Thyroid gland (tissue), 4 donors: ENCODE measurements at regions not wholly inside any gene's neighbourhood (a gene's known extent, or its start where the extent isn't known, plus 50 kb on each side); places are given as distances from the start of the nearest gene placed in this dataset.

Experiments
- POLR2A ChIP-seq, 2 donors: fragments of 450-650 bp; IDR thresholded peaks; one replicate each; pipeline ENCODE4 v1.6.1; 2017; ENCODE audit warnings: antibody characterized with exemption in 2 of 2, mild to moderate bottlenecking in 2 of 2, moderate library complexity in 1 of 2
- TF ChIP-seq, protein P1 (sequence below), 6 experiments: fragments of 200-600 bp in 3 of 6; fragments of 450-650 bp in 3 of 6; sonication (generic) in 3 of 6; IDR thresholded peaks; one replicate each; pipeline ENCODE4 v1.5.1; 2016 to 2019; ENCODE audit warnings: antibody characterized with exemption in 6 of 6, mild to moderate bottlenecking in 2 of 6, inconsistent platforms in 1 of 6, moderate library complexity in 1 of 6

DNA sequence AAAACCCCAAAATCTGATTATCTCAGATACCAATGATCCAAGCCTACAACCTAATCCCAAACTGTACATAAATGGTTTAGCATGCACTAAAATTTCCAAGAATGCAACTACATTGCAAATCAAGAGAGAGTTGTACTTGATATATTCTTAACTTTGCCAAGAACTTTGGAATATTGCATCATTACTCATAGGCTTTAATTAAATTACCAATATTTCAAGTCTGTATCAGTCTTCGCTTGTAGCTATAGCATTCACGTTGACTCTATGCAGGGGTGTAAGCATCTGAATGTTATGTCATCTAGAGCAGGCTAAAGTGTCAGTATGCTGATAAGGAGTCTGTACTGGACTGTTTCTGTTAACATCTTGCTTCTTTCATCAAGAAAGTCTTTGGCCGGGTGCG, 56.3 kb downstream of the FOXI3 start:
- no peak for TF ChIP-seq POLR2A (IDR thresholded peaks at IDR 0.05)
- TF ChIP-seq, protein P1, sequence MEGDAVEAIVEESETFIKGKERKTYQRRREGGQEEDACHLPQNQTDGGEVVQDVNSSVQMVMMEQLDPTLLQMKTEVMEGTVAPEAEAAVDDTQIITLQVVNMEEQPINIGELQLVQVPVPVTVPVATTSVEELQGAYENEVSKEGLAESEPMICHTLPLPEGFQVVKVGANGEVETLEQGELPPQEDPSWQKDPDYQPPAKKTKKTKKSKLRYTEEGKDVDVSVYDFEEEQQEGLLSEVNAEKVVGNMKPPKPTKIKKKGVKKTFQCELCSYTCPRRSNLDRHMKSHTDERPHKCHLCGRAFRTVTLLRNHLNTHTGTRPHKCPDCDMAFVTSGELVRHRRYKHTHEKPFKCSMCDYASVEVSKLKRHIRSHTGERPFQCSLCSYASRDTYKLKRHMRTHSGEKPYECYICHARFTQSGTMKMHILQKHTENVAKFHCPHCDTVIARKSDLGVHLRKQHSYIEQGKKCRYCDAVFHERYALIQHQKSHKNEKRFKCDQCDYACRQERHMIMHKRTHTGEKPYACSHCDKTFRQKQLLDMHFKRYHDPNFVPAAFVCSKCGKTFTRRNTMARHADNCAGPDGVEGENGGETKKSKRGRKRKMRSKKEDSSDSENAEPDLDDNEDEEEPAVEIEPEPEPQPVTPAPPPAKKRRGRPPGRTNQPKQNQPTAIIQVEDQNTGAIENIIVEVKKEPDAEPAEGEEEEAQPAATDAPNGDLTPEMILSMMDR (IDR thresholded peaks at IDR 0.05): no peak
